PFSK-1 (cell line): ENCODE measurements at regions not wholly inside any gene's neighbourhood (a gene's known extent, or its start where the extent isn't known, plus 50 kb on each side); places are given as distances from the start of the nearest gene placed in this dataset.

Experiments
- FOXP2 ChIP-seq: optimal IDR thresholded peaks from 2 replicates; pipeline ENCODE3; 2011; ENCODE audit warnings: borderline replicate concordance, control low read depth, inconsistent platforms; ENCODE audit not compliant: insufficient read depth; ENCODE audit errors: extremely low read length, extremely low read depth
- POLR2AphosphoS5 ChIP-seq: IDR thresholded peaks from 2 replicates; pipeline ENCODE4 v1.6.1; 2012; ENCODE audit warnings: low read depth, mild to moderate bottlenecking, control low read depth, low read length, moderate library complexity
- REST ChIP-seq, 2 experiments: IDR thresholded peaks; 2 replicates each; pipeline versions ENCODE4 v1.6.1 to v1.8.0; 2011 to 2012; ENCODE audit warnings: low read depth in 2 of 2, low read length in 2 of 2, control low read depth in 1 of 2, inconsistent platforms in 1 of 2, mild to moderate bottlenecking in 1 of 2, moderate library complexity in 1 of 2; ENCODE audit not compliant: insufficient read depth in 1 of 2
- SIN3A ChIP-seq: IDR thresholded peaks from 2 replicates; pipeline ENCODE4 v1.6.1; 2012; ENCODE audit warnings: mild to moderate bottlenecking, low read length, moderate library complexity, borderline replicate concordance; ENCODE audit not compliant: insufficient read depth
- TAF1 ChIP-seq: IDR thresholded peaks from 2 replicates; pipeline ENCODE4 v1.6.1; 2012; ENCODE audit warnings: low read length, control low read depth, borderline replicate concordance; ENCODE audit not compliant: insufficient read depth

- TF ChIP-seq REST (IDR thresholded peaks at IDR 0.05; ENCODE audit: insufficient read depth in 1 of 2, low read depth in 2 of 2, low read length in 2 of 2) = no peak
- no peak for TF ChIP-seq TAF1
- TF ChIP-seq POLR2AphosphoS5 = no peak
- no peak for TF ChIP-seq FOXP2
- TF ChIP-seq SIN3A = no peak
Observed at GRCh38 chr1:224501836-224502235, 67.2 kb upstream of the WDR26 start.

GRCh38 chr1:224502459-224503160 lies 68.0 kb upstream of the WDR26 start:
- no peak for TF ChIP-seq TAF1
- TF ChIP-seq FOXP2 = no peak
- TF ChIP-seq REST (IDR thresholded peaks at IDR 0.05; ENCODE audit: insufficient read depth in 1 of 2, low read depth in 2 of 2, low read length in 2 of 2) = no peak
- TF ChIP-seq SIN3A = no peak
- TF ChIP-seq POLR2AphosphoS5 = no peak

- TF ChIP-seq REST (IDR thresholded peaks at IDR 0.05; ENCODE audit: insufficient read depth in 1 of 2, low read depth in 2 of 2, low read length in 2 of 2) (no peak), TAF1 (peak; percentile 32; the same call in 1 of the 2 replicates), SIN3A (no peak), FOXP2 (no peak), POLR2AphosphoS5 (no peak)
Observed at GRCh38 chr1:224503161-224504118, 68.8 kb upstream of the WDR26 start.

GRCh38 chr1:224504297-224505041 lies 69.9 kb upstream of the WDR26 start:
- TF ChIP-seq TAF1 (no peak), POLR2AphosphoS5 (no peak), REST (IDR thresholded peaks at IDR 0.05; ENCODE audit: insufficient read depth in 1 of 2, low read depth in 2 of 2, low read length in 2 of 2) (no peak), SIN3A (no peak), FOXP2 (no peak)
